GM21576 (cell line): ENCODE measurements at regions not wholly inside any gene's neighbourhood (a gene's known extent, or its start where the extent isn't known, plus 50 kb on each side); places are given as distances from the start of the nearest gene placed in this dataset.
A peak's percentile ranks its signal among the peaks of the same experiment; 100 is the strongest.
"Not testable (repeated sequence)": the region's sequence is repeated elsewhere in the genome, so short reads cannot be mapped to it uniquely, and the experiment has no call there.

Experiments used
- ATAC-seq: cut with Tn5 transposase; IDR thresholded peaks from one replicate; pipeline ENCODE4 v1.9.1; 2021; ENCODE audit warnings: mild to moderate bottlenecking, moderate library complexity; ENCODE audit not compliant: unreplicated experiment

GRCh38 chr3:144429719-144430121, 458.1 kb downstream of the DIPK2A start:
- ATAC-seq = peak; percentile 59

GRCh38 chr3:144431134-144431533, 459.5 kb downstream of the DIPK2A start:
- ATAC-seq = peak; percentile 49

GRCh38 chr3:144433006-144433405, 461.4 kb downstream of the DIPK2A start:
- no peak for ATAC-seq

- no peak for ATAC-seq
Observed at GRCh38 chr3:144437989-144438388, 466.4 kb downstream of the DIPK2A start.

- no peak for ATAC-seq
Observed at GRCh38 chr3:144444061-144444460, 472.4 kb downstream of the DIPK2A start.

- ATAC-seq = no peak
Observed at GRCh38 chr3:144444546-144444945, 472.9 kb downstream of the DIPK2A start.

- no peak for ATAC-seq
Observed at GRCh38 chr3:144455841-144456440, 484.3 kb downstream of the DIPK2A start.

GRCh38 chr3:144457758-144458157, 486.1 kb downstream of the DIPK2A start:
- ATAC-seq = no peak

- ATAC-seq = no peak
Observed at GRCh38 chr3:144458283-144458682, 486.7 kb downstream of the DIPK2A start.

- ATAC-seq = no peak
Observed at GRCh38 chr3:144462337-144462736, 490.7 kb downstream of the DIPK2A start.

GRCh38 chr3:144463911-144464310, 492.3 kb downstream of the DIPK2A start:
- ATAC-seq = no peak

GRCh38 chr3:144466114-144466513, 494.5 kb downstream of the DIPK2A start:
- ATAC-seq = no peak

GRCh38 chr3:144466540-144466939, 494.9 kb downstream of the DIPK2A start:
- ATAC-seq = no peak

GRCh38 chr3:144470666-144471065, 499.0 kb downstream of the DIPK2A start:
- no peak for ATAC-seq

GRCh38 chr3:144477593-144477992, 506.0 kb downstream of the DIPK2A start:
- no peak for ATAC-seq

GRCh38 chr3:144480416-144480919, 508.8 kb downstream of the DIPK2A start:
- ATAC-seq = no peak

GRCh38 chr3:144482876-144483275, 511.3 kb downstream of the DIPK2A start:
- no peak for ATAC-seq

GRCh38 chr3:144487011-144487410, 515.4 kb downstream of the DIPK2A start:
- no peak for ATAC-seq

GRCh38 chr3:144488927-144489326, 517.3 kb downstream of the DIPK2A start:
- ATAC-seq = no peak

- no peak for ATAC-seq
Observed at GRCh38 chr3:144491333-144491732, 519.7 kb downstream of the DIPK2A start.

- not testable (repeated sequence) for ATAC-seq
Observed at GRCh38 chr3:144494651-144495050, 523.0 kb downstream of the DIPK2A start.

- no peak for ATAC-seq
Observed at GRCh38 chr3:144496141-144496835, 524.7 kb downstream of the DIPK2A start.
